WTC11 (cell line): ENCODE measurements at regions not wholly inside any gene's neighbourhood (a gene's known extent, or its start where the extent isn't known, plus 50 kb on each side); places are given as distances from the start of the nearest gene placed in this dataset.

Experiments
- FOXK1 ChIP-seq: sonication (generic); formaldehyde crosslinking; IDR thresholded peaks from 2 replicates; pipeline ENCODE4 v1.8.0; 2022; ENCODE audit warnings: mild to moderate bottlenecking, moderate library complexity, missing genetic modification reagents
- JUN ChIP-seq: sonication (generic); formaldehyde crosslinking; IDR thresholded peaks from 2 replicates; pipeline ENCODE4 v1.8.0; 2023; ENCODE audit warnings: mild to moderate bottlenecking, missing genetic modification reagents
- NR1H2 ChIP-seq: sonication (generic); formaldehyde crosslinking; IDR thresholded peaks from 2 replicates; pipeline ENCODE4 v1.9.0; 2021; ENCODE audit warnings: mild to moderate bottlenecking, moderate library complexity, missing genetic modification reagents
- SP1 ChIP-seq: sonication (generic); formaldehyde crosslinking; conservative IDR thresholded peaks from 2 replicates; pipeline ENCODE4 v1.8.1; 2022; ENCODE audit warnings: missing genetic modification reagents
- ZBTB21 ChIP-seq: sonication (generic); formaldehyde crosslinking; IDR thresholded peaks from 2 replicates; pipeline ENCODE4 v1.8.1; 2023; ENCODE audit warnings: mild to moderate bottlenecking, missing genetic modification reagents, borderline replicate concordance
- ZNF263 ChIP-seq: sonication (generic); formaldehyde crosslinking; IDR thresholded peaks from 2 replicates; pipeline ENCODE4 v1.8.1; 2022; ENCODE audit warnings: low read depth, mild to moderate bottlenecking, moderate library complexity, missing genetic modification reagents
- TF ChIP-seq, protein P1 (sequence below): fragments of 200-600 bp; IDR thresholded peaks from 2 replicates; pipeline ENCODE4 v1.8.0; 2022; ENCODE audit warnings: antibody characterized with exemption
- TF ChIP-seq, protein P2 (sequence below): sonication (generic); formaldehyde crosslinking; IDR thresholded peaks from 2 replicates; pipeline ENCODE4 v1.8.1; 2022; ENCODE audit warnings: low read depth, missing genetic modification reagents, borderline replicate concordance
- TF ChIP-seq, protein P3 (sequence below): sonication (generic); formaldehyde crosslinking; conservative IDR thresholded peaks from 2 replicates; pipeline ENCODE4 v1.8.1; 2022; ENCODE audit warnings: mild to moderate bottlenecking, missing genetic modification reagents
- TF ChIP-seq, protein P4 (sequence below): sonication (generic); formaldehyde crosslinking; IDR thresholded peaks from 2 replicates; pipeline ENCODE4 v1.8.0; 2022; ENCODE audit warnings: mild to moderate bottlenecking, missing genetic modification reagents
- TF ChIP-seq, protein P5 (sequence below): sonication (generic); formaldehyde crosslinking; IDR thresholded peaks from 2 replicates; pipeline ENCODE4 v1.8.0; 2022; ENCODE audit warnings: mild to moderate bottlenecking, missing genetic modification reagents
- TF ChIP-seq, protein P6 (sequence below): fragments of 250-450 bp; sonication (Bioruptor Pico); IDR thresholded peaks from 2 replicates; pipeline ENCODE4 v1.9.0; 2021; ENCODE audit warnings: mild to moderate bottlenecking
- TF ChIP-seq, protein P7 (sequence below): sonication (generic); formaldehyde crosslinking; IDR thresholded peaks from 2 replicates; pipeline ENCODE4 v1.8.1; 2022; ENCODE audit warnings: mild to moderate bottlenecking, moderate library complexity, missing genetic modification reagents
- TF ChIP-seq, protein P8 (sequence below): sonication (generic); formaldehyde crosslinking; IDR thresholded peaks from 2 replicates; pipeline ENCODE4 v1.8.1; 2023; ENCODE audit warnings: mild to moderate bottlenecking, moderate library complexity, missing genetic modification reagents

DNA sequence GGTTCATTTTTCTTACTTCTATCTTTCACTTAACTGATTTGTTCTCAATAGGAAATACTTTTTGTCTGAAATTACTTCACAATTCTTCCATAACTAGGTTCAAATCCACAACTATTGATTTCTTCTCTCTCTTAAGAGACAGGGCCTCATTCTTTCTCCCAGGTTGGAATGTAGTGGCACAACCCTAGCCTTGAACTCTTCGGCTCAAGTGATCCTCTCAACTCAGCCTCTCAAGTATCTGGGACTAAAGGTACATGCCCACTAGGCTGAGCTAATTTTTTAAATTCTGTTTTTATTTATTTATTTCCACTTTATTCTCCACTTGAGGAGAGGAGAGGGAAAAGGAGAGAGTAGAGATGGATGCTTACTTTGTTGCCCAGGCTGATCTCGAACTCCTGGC is 370.4 kb upstream of the PLXNA2 start:
- TF ChIP-seq, protein P1, sequence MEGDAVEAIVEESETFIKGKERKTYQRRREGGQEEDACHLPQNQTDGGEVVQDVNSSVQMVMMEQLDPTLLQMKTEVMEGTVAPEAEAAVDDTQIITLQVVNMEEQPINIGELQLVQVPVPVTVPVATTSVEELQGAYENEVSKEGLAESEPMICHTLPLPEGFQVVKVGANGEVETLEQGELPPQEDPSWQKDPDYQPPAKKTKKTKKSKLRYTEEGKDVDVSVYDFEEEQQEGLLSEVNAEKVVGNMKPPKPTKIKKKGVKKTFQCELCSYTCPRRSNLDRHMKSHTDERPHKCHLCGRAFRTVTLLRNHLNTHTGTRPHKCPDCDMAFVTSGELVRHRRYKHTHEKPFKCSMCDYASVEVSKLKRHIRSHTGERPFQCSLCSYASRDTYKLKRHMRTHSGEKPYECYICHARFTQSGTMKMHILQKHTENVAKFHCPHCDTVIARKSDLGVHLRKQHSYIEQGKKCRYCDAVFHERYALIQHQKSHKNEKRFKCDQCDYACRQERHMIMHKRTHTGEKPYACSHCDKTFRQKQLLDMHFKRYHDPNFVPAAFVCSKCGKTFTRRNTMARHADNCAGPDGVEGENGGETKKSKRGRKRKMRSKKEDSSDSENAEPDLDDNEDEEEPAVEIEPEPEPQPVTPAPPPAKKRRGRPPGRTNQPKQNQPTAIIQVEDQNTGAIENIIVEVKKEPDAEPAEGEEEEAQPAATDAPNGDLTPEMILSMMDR, result no peak
- TF ChIP-seq FOXK1 (CRISPR knock-in tag), result no peak
- TF ChIP-seq, protein P2, sequence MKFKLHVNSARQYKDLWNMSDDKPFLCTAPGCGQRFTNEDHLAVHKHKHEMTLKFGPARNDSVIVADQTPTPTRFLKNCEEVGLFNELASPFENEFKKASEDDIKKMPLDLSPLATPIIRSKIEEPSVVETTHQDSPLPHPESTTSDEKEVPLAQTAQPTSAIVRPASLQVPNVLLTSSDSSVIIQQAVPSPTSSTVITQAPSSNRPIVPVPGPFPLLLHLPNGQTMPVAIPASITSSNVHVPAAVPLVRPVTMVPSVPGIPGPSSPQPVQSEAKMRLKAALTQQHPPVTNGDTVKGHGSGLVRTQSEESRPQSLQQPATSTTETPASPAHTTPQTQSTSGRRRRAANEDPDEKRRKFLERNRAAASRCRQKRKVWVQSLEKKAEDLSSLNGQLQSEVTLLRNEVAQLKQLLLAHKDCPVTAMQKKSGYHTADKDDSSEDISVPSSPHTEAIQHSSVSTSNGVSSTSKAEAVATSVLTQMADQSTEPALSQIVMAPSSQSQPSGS (CRISPR knock-in tag), result no peak
- TF ChIP-seq, protein P3, sequence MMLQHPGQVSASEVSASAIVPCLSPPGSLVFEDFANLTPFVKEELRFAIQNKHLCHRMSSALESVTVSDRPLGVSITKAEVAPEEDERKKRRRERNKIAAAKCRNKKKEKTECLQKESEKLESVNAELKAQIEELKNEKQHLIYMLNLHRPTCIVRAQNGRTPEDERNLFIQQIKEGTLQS, result no peak
- TF ChIP-seq, protein P4, sequence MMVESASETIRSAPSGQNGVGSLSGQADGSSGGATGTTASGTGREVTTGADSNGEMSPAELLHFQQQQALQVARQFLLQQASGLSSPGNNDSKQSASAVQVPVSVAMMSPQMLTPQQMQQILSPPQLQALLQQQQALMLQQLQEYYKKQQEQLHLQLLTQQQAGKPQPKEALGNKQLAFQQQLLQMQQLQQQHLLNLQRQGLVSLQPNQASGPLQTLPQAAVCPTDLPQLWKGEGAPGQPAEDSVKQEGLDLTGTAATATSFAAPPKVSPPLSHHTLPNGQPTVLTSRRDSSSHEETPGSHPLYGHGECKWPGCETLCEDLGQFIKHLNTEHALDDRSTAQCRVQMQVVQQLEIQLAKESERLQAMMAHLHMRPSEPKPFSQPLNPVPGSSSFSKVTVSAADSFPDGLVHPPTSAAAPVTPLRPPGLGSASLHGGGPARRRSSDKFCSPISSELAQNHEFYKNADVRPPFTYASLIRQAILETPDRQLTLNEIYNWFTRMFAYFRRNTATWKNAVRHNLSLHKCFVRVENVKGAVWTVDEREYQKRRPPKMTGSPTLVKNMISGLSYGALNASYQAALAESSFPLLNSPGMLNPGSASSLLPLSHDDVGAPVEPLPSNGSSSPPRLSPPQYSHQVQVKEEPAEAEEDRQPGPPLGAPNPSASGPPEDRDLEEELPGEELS (CRISPR knock-in tag), result no peak
- no peak for TF ChIP-seq JUN (CRISPR knock-in tag)
- no peak for TF ChIP-seq ZBTB21
- no peak for TF ChIP-seq SP1 (CRISPR knock-in tag)
- TF ChIP-seq NR1H2 (CRISPR knock-in tag), result no peak
- no peak for TF ChIP-seq ZNF263
- TF ChIP-seq, protein P5, sequence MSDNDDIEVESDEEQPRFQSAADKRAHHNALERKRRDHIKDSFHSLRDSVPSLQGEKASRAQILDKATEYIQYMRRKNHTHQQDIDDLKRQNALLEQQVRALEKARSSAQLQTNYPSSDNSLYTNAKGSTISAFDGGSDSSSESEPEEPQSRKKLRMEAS (CRISPR knock-in tag), result no peak
- TF ChIP-seq, protein P6, sequence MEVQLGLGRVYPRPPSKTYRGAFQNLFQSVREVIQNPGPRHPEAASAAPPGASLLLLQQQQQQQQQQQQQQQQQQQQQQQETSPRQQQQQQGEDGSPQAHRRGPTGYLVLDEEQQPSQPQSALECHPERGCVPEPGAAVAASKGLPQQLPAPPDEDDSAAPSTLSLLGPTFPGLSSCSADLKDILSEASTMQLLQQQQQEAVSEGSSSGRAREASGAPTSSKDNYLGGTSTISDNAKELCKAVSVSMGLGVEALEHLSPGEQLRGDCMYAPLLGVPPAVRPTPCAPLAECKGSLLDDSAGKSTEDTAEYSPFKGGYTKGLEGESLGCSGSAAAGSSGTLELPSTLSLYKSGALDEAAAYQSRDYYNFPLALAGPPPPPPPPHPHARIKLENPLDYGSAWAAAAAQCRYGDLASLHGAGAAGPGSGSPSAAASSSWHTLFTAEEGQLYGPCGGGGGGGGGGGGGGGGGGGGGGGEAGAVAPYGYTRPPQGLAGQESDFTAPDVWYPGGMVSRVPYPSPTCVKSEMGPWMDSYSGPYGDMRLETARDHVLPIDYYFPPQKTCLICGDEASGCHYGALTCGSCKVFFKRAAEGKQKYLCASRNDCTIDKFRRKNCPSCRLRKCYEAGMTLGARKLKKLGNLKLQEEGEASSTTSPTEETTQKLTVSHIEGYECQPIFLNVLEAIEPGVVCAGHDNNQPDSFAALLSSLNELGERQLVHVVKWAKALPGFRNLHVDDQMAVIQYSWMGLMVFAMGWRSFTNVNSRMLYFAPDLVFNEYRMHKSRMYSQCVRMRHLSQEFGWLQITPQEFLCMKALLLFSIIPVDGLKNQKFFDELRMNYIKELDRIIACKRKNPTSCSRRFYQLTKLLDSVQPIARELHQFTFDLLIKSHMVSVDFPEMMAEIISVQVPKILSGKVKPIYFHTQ (CRISPR knock-in tag), result no peak
- TF ChIP-seq, protein P7, sequence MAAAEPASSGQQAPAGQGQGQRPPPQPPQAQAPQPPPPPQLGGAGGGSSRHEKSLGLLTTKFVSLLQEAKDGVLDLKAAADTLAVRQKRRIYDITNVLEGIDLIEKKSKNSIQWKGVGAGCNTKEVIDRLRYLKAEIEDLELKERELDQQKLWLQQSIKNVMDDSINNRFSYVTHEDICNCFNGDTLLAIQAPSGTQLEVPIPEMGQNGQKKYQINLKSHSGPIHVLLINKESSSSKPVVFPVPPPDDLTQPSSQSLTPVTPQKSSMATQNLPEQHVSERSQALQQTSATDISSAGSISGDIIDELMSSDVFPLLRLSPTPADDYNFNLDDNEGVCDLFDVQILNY (CRISPR knock-in tag), result no peak
- TF ChIP-seq, protein P8, sequence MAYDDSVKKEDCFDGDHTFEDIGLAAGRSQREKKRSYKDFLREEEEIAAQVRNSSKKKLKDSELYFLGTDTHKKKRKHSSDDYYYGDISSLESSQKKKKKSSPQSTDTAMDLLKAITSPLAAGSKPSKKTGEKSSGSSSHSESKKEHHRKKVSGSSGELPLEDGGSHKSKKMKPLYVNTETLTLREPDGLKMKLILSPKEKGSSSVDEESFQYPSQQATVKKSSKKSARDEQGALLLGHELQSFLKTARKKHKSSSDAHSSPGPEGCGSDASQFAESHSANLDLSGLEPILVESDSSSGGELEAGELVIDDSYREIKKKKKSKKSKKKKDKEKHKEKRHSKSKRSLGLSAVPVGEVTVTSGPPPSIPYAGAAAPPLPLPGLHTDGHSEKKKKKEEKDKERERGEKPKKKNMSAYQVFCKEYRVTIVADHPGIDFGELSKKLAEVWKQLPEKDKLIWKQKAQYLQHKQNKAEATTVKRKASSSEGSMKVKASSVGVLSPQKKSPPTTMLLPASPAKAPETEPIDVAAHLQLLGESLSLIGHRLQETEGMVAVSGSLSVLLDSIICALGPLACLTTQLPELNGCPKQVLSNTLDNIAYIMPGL, result no peak
